NT2/D1 (cell line): ENCODE measurements at regions not wholly inside any gene's neighbourhood (a gene's known extent, or its start where the extent isn't known, plus 50 kb on each side); places are given as distances from the start of the nearest gene placed in this dataset.

ENCODE experiments used
- YY1 ChIP-seq: IDR thresholded peaks from 2 replicates; pipeline ENCODE4 v1.6.1; 2011; ENCODE audit not compliant: insufficient read length, insufficient read depth
- ZNF274 ChIP-seq: IDR thresholded peaks from 2 replicates; pipeline ENCODE4 v1.6.1; 2011; ENCODE audit warnings: mild to moderate bottlenecking, low read depth, low read length

GRCh38 chr22:27258616-27259172 lies 542.9 kb downstream of the MN1 start:
- no peak for TF ChIP-seq YY1
- TF ChIP-seq ZNF274: no peak
